SK-N-MC (cell line): ENCODE measurements at regions not wholly inside any gene's neighbourhood (a gene's known extent, or its start where the extent isn't known, plus 50 kb on each side); places are given as distances from the start of the nearest gene placed in this dataset.

Source experiments
- EZH2 ChIP-seq: fragments of 200-600 bp; sonication (generic); IDR thresholded peaks from one replicate; pipeline ENCODE4 v1.6.1; 2017; ENCODE audit warnings: antibody characterized with exemption
- POLR2AphosphoS5 ChIP-seq: IDR thresholded peaks from 2 replicates; pipeline ENCODE4 v1.6.1; 2012; ENCODE audit warnings: mild to moderate bottlenecking, low read depth, low read length, borderline replicate concordance

DNA sequence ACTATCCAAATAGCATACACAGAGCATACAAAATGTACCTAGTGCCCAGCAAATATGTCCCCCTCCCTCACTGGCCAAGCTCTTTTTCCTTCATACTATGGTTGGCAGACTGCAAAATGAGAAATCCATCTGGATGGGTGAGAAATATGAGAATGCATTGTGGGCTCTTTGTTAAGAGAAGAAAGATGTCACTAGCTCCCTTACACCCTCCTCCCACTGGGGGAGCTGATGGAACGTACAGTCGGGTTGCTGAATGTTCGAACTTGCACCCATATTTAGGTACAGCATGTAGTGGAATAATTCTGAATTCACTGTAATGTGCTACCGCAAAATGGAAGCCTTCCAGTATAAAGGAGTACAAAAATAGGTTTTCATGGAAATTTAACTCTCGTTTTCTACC is 377.4 kb downstream of the GRIN2B start:
- no peak for TF ChIP-seq EZH2
- no peak for TF ChIP-seq POLR2AphosphoS5
